ENCODE measurements at regions not wholly inside any gene's neighbourhood (a gene's known extent, or its start where the extent isn't known, plus 50 kb on each side); places are given as distances from the start of the nearest gene placed in this dataset.

GRCh38 chr13:80605716-80606115 is 264.8 kb upstream of the SPRY2 start:
- no peak for DNase-seq (ENCODE audit: low read depth in 1 of 2, low spot score in 1 of 2)
- no peak for TF ChIP-seq JUND (IDR thresholded peaks at IDR 0.05; ENCODE audit: low read depth)
- in situ Hi-C loops (cut with HindIII; ENCODE audit: low pct_unique_long_range_greater_than_20kb, low sequenced_read_pairs): no loop called here

GRCh38 chr13:80605011-80605410 is 264.1 kb upstream of the SPRY2 start:
- in situ Hi-C loops (cut with HindIII; ENCODE audit: low pct_unique_long_range_greater_than_20kb, low sequenced_read_pairs): no loop called here
- no peak for DNase-seq (ENCODE audit: low read depth in 1 of 2, low spot score in 1 of 2)
- no peak for TF ChIP-seq JUND (IDR thresholded peaks at IDR 0.05; ENCODE audit: low read depth)

GRCh38 chr13:80604098-80604497 is 263.2 kb upstream of the SPRY2 start:
- in situ Hi-C loops (cut with HindIII; ENCODE audit: low pct_unique_long_range_greater_than_20kb, low sequenced_read_pairs): no loop called here
- peak in 1 of 2 experiments; percentile 20 for DNase-seq (ENCODE audit: low read depth in 1 of 2, low spot score in 1 of 2)
- no peak for TF ChIP-seq JUND (IDR thresholded peaks at IDR 0.05; ENCODE audit: low read depth)

GRCh38 chr13:80603351-80603750 is 262.4 kb upstream of the SPRY2 start:
- DNase-seq (ENCODE audit: low read depth in 1 of 2, low spot score in 1 of 2): no peak
- TF ChIP-seq JUND (IDR thresholded peaks at IDR 0.05; ENCODE audit: low read depth): no peak
- in situ Hi-C loops (cut with HindIII; ENCODE audit: low pct_unique_long_range_greater_than_20kb, low sequenced_read_pairs): no loop called here

- in situ Hi-C loops (cut with HindIII; ENCODE audit: low pct_unique_long_range_greater_than_20kb, low sequenced_read_pairs): no loop called here
- TF ChIP-seq JUND (IDR thresholded peaks at IDR 0.05; ENCODE audit: low read depth): no peak
- no peak for DNase-seq (ENCODE audit: low read depth in 1 of 2, low spot score in 1 of 2)
Observed at GRCh38 chr13:80599765-80600164, 258.8 kb upstream of the SPRY2 start.

- in situ Hi-C loops (cut with HindIII; ENCODE audit: low pct_unique_long_range_greater_than_20kb, low sequenced_read_pairs): no loop called here
- no peak for TF ChIP-seq JUND (IDR thresholded peaks at IDR 0.05; ENCODE audit: low read depth)
- no peak for DNase-seq (ENCODE audit: low read depth in 1 of 2, low spot score in 1 of 2)
Observed at GRCh38 chr13:80598189-80598588, 257.3 kb upstream of the SPRY2 start.

GRCh38 chr13:80591976-80592740 is 251.2 kb upstream of the SPRY2 start:
- no peak for DNase-seq (ENCODE audit: low read depth in 1 of 2, low spot score in 1 of 2)
- in situ Hi-C loops (cut with HindIII; ENCODE audit: low pct_unique_long_range_greater_than_20kb, low sequenced_read_pairs): no loop called here
- no peak for TF ChIP-seq JUND (IDR thresholded peaks at IDR 0.05; ENCODE audit: low read depth)

- in situ Hi-C loops (cut with HindIII; ENCODE audit: low pct_unique_long_range_greater_than_20kb, low sequenced_read_pairs): no loop called here
- no peak for TF ChIP-seq JUND (IDR thresholded peaks at IDR 0.05; ENCODE audit: low read depth)
- DNase-seq (ENCODE audit: low read depth in 1 of 2, low spot score in 1 of 2): no peak
Observed at GRCh38 chr13:80590551-80590950, 249.6 kb upstream of the SPRY2 start.

GRCh38 chr13:80586356-80586755 is 245.4 kb upstream of the SPRY2 start:
- no peak for TF ChIP-seq JUND (IDR thresholded peaks at IDR 0.05; ENCODE audit: low read depth)
- in situ Hi-C loops (cut with HindIII; ENCODE audit: low pct_unique_long_range_greater_than_20kb, low sequenced_read_pairs): no loop called here
- no peak for DNase-seq (ENCODE audit: low read depth in 1 of 2, low spot score in 1 of 2)

- DNase-seq (ENCODE audit: low read depth in 1 of 2, low spot score in 1 of 2): no peak
- no peak for TF ChIP-seq JUND (IDR thresholded peaks at IDR 0.05; ENCODE audit: low read depth)
- in situ Hi-C loops (cut with HindIII; ENCODE audit: low pct_unique_long_range_greater_than_20kb, low sequenced_read_pairs): no loop called here
Observed at GRCh38 chr13:80585531-80585930, 244.6 kb upstream of the SPRY2 start.

- in situ Hi-C loops (cut with HindIII; ENCODE audit: low pct_unique_long_range_greater_than_20kb, low sequenced_read_pairs): no loop called here
- no peak for TF ChIP-seq JUND (IDR thresholded peaks at IDR 0.05; ENCODE audit: low read depth)
- DNase-seq (ENCODE audit: low read depth in 1 of 2, low spot score in 1 of 2): no peak
Observed at GRCh38 chr13:80584785-80585184, 243.9 kb upstream of the SPRY2 start.

- in situ Hi-C loops (cut with HindIII; ENCODE audit: low pct_unique_long_range_greater_than_20kb, low sequenced_read_pairs): no loop called here
- no peak for TF ChIP-seq JUND (IDR thresholded peaks at IDR 0.05; ENCODE audit: low read depth)
- DNase-seq (ENCODE audit: low read depth in 1 of 2, low spot score in 1 of 2): no peak
Observed at GRCh38 chr13:80584306-80584705, 243.4 kb upstream of the SPRY2 start.

- TF ChIP-seq JUND (IDR thresholded peaks at IDR 0.05; ENCODE audit: low read depth): no peak
- in situ Hi-C loops (cut with HindIII; ENCODE audit: low pct_unique_long_range_greater_than_20kb, low sequenced_read_pairs): no loop called here
Observed at GRCh38 chr13:80577926-80578670, 237.2 kb upstream of the SPRY2 start.

More at GRCh38 chr13:80577926-80578670, 237.2 kb upstream of the SPRY2 start:
- no peak for DNase-seq (ENCODE audit: low read depth in 1 of 2, low spot score in 1 of 2)

All from T47D (cell line).